ENCODE measurements at regions not wholly inside any gene's neighbourhood (a gene's known extent, or its start where the extent isn't known, plus 50 kb on each side); places are given as distances from the start of the nearest gene placed in this dataset.

DNA sequence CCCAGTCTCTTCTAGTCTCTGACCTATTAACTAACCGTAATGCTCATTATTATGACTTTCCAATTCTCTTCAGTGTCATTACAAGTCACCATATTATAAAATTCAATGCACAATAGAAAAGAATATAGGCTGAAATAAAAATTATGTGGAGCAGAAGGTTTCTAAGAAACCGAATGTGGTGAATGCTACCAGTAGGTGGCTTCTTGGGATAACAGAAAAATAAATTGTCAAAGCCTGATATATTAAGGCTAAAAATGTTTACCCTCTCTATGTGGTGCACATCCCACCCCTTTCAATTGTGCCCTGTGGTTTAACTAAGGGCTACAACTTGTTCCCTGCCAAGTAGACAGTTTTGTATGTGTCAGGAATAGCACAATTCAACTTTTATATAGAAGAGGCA is 624.6 kb upstream of the TECRL start:
- TF ChIP-seq, protein P1, sequence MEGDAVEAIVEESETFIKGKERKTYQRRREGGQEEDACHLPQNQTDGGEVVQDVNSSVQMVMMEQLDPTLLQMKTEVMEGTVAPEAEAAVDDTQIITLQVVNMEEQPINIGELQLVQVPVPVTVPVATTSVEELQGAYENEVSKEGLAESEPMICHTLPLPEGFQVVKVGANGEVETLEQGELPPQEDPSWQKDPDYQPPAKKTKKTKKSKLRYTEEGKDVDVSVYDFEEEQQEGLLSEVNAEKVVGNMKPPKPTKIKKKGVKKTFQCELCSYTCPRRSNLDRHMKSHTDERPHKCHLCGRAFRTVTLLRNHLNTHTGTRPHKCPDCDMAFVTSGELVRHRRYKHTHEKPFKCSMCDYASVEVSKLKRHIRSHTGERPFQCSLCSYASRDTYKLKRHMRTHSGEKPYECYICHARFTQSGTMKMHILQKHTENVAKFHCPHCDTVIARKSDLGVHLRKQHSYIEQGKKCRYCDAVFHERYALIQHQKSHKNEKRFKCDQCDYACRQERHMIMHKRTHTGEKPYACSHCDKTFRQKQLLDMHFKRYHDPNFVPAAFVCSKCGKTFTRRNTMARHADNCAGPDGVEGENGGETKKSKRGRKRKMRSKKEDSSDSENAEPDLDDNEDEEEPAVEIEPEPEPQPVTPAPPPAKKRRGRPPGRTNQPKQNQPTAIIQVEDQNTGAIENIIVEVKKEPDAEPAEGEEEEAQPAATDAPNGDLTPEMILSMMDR (IDR thresholded peaks at IDR 0.05), result no peak
- TF ChIP-seq EZH2 (IDR thresholded peaks at IDR 0.05; ENCODE audit: borderline replicate concordance, insufficient read depth, low read depth, low read length, poor library complexity, severe bottlenecking), result no peak

Data from B cell (primary cell).